ENCODE measurements at regions not wholly inside any gene's neighbourhood (a gene's known extent, or its start where the extent isn't known, plus 50 kb on each side); places are given as distances from the start of the nearest gene placed in this dataset.

DNA sequence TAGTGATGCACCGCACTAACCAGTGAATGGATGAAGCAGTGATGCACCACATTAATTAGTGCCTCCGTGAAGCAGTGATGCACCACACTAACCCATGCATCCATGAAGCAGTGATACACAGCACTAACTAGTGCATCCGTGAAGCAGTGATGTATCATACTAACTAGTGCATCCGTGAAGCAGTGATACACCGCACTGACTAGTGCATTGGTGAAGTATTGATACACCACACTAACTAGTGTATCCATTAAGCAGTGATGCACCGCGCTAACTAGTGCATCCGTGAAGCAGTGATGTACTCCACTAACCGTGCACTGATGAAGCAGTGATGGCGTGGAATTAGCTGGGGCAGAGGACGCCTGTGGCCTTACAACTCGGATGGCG, 80.6 kb upstream of the NKD1 start:
- TF ChIP-seq, protein P1, sequence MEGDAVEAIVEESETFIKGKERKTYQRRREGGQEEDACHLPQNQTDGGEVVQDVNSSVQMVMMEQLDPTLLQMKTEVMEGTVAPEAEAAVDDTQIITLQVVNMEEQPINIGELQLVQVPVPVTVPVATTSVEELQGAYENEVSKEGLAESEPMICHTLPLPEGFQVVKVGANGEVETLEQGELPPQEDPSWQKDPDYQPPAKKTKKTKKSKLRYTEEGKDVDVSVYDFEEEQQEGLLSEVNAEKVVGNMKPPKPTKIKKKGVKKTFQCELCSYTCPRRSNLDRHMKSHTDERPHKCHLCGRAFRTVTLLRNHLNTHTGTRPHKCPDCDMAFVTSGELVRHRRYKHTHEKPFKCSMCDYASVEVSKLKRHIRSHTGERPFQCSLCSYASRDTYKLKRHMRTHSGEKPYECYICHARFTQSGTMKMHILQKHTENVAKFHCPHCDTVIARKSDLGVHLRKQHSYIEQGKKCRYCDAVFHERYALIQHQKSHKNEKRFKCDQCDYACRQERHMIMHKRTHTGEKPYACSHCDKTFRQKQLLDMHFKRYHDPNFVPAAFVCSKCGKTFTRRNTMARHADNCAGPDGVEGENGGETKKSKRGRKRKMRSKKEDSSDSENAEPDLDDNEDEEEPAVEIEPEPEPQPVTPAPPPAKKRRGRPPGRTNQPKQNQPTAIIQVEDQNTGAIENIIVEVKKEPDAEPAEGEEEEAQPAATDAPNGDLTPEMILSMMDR (IDR thresholded peaks at IDR 0.05; ENCODE audit: control extremely low read depth, extremely low read depth, low read depth, missing control alignments), result no peak
- CTCF ChIA-PET, result no interaction called here
- DNase-seq (ENCODE audit: extremely low spot score), result no peak
- POLR2A ChIA-PET, result no interaction called here

DNA sequence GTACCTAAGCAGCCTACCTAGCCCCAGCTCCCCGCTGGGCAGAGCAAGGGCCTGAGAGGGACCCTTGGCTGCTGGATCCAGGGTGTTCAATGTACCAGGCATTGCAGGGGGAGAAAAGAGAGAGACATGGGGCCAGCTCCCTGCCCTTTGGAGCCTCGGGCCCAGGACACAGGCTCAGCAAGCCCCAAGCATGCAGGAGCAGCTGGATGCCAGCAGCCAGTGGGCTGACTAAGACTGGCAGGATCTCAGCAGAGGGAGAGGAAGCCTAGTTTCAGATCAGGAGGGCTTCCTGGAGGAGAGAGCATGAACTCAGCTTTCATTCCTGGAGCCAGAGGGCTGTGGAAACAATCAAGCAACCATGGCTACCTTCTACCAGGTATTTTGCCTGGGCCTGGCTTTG, 82.0 kb upstream of the NKD1 start:
- no peak for DNase-seq (ENCODE audit: extremely low spot score)
- POLR2A ChIA-PET, result no interaction called here
- CTCF ChIA-PET, result interaction anchor here (1.0 to 1.3 kb wide), 3 partner anchors 22 to 339 kb away, joined by 3 to 4 read pairs (median 4); no protein-coding TSS in a partner anchor
- TF ChIP-seq, protein P1 (IDR thresholded peaks at IDR 0.05; ENCODE audit: control extremely low read depth, extremely low read depth, low read depth, missing control alignments), result no peak

DNA sequence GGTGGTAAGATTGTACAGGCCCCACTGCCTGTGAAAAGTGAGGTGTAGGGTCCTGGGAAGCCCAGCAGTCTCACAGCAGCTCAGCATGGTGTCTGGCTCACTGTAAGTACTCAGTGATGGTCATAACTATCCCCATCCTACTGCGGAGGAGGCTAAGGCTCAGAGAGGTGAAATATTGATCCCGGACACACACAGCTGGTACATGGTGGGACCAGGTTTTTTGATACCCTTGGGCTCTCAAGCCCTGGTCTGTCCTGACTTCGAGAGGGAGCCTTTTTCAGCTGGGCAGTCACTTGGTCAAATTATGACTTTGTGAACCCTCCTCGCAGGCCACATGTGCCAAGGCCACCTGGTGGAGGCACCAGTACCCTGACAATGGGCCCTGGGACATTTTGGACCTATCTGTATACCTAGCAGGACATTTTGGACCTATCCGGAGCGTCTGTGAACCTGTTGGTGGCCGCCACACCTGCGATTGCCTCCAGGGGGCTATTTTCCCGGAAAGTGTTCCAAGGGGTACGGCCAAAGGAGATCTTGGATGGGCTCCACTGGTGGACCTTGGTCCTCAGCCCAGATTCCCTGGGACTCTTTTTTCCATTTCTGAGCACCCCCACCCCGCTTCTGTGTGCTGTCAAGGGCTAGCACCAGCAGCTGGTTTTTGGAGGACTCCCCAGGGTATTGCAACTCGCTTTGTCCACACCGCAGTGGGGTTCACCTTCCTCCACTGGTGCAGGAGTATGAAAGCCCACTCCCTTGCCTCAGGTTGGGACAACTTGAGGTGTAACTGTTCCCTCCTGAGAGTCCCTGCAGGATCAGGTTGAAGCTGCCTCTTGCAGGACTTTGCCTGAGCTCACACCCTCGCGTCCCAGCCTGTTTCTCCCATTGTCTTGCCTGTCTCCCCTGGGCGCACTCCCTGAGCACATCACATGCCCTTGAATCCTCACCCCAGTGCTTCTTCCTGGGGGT, 83.6 kb upstream of the NKD1 start:
- POLR2A ChIA-PET, result interaction anchor here (0.6 kb wide), 1 partner anchor 223 kb away, joined by 5 read pairs; no protein-coding TSS in a partner anchor
- TF ChIP-seq, protein P1 (IDR thresholded peaks at IDR 0.05; ENCODE audit: control extremely low read depth, extremely low read depth, low read depth, missing control alignments), result no peak
- CTCF ChIA-PET, result interaction anchor here (0.8 to 1.3 kb wide), 4 partner anchors 9 to 200 kb away, joined by 3 to 4 read pairs (median 4); no protein-coding TSS in a partner anchor
- no peak for DNase-seq (ENCODE audit: extremely low spot score)

DNA sequence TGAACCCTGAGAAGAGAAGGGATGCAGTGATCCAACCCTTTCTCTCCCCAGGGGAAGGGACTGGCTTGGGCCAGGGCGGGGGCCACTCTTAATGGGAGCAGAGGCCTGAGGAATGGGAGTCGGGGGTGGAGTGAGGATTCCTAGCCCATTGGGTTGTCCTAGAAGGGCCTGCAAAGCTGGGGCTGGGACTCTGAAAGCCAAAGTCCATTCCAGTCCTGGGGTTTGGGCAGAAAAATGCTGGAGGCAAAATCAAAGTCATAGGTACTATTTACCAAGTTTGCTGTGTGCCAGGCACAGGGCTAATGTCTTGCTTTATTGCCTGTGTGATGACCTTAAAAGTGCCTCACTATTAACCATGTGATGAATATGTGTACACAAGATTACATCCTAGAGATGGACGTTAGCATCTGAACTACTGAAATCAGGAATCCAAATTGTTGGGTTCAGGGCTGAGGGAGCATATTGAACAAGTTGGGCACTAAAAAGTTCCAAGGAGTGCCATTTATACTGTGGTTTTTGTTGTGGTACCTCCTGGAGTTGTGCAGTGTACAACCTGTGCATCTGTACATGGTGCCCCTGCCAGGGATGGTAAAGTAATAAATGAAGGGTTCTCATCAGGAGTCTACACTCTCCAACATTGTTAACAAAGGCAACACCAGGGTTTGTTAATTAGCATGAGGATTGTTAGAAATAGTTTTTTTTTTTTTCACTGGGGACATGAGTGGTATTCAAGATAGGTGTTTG, 84.4 kb upstream of the NKD1 start:
- ChIA-PET POLR2A (no interaction called here), CTCF (interaction anchor here (1.0 to 1.2 kb wide), 2 partner anchors 13 to 201 kb away, joined by 3 to 4 read pairs; no protein-coding TSS in a partner anchor)
- TF ChIP-seq, protein P1 (IDR thresholded peaks at IDR 0.05; ENCODE audit: control extremely low read depth, extremely low read depth, low read depth, missing control alignments), result no peak
- DNase-seq (ENCODE audit: extremely low spot score), result no peak

DNA sequence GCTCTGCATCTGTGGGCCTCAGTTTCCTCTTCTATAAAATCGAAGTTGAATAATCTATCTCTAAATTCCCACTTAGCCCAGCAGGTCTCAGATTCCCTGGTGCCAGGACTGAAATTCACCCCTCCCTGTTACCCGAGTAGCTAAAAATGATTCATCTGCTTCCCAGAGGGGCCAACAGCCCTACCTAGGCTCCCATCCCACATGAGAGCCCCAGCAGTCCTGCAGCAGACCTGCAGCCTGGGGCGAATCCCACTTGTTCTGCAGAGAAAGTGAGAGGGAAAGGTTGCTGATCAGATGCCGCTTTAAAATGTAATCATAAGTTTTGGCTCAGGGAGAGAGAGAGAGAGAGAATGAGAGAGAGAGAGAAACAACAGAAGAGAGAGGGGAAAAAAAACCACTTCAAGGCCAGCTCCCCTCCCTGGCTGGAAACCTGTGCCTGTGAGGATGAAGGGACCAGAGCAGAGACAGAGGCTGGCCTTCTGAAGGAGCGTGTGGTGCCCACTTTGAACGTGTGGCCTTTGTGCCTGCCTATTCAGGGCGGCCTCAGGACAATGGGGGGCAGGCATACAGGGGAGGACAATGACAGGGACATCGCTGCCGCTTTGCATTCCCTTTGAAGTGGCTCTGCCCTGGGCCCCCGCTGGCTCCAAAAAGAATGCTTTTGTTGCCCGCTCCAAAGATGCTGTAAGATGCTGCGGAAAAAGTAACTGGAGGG, 85.2 kb upstream of the NKD1 start:
- ChIA-PET CTCF (interaction anchor here (1.0 to 1.3 kb wide), 3 partner anchors 13 to 47 kb away, joined by 3 to 5 read pairs (median 4); no protein-coding TSS in a partner anchor), POLR2A (no interaction called here)
- DNase-seq (ENCODE audit: extremely low spot score), result no peak
- TF ChIP-seq, protein P1 (IDR thresholded peaks at IDR 0.05; ENCODE audit: control extremely low read depth, extremely low read depth, low read depth, missing control alignments), result no peak

DNA sequence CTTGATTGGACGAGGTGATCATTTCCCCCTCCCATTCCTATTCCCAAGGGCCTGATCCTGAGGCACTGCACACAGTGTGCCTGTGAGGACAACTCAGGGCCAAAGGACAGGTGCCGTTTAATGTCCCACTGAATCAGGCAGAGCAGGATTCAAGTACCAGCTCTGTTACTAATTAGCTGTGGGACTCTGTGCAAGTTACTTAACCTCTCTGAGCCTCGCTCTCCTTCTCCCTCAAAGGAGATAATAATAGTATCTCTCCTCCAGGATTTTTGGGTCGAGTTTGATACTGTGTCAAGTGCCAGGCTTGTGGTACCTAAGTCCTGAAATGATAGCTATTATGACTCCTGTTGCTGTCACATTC, 86.8 kb upstream of the NKD1 start:
- ChIA-PET CTCF (interaction anchor here (0.9 to 1.3 kb wide), 3 partner anchors 11 to 49 kb away, joined by 3 to 5 read pairs (median 3); no protein-coding TSS in a partner anchor), POLR2A (no interaction called here)
- TF ChIP-seq, protein P1 (IDR thresholded peaks at IDR 0.05; ENCODE audit: control extremely low read depth, extremely low read depth, low read depth, missing control alignments), result no peak
- DNase-seq (ENCODE audit: extremely low spot score), result no peak

All from GM10248 (cell line).